ENCODE measurements at regions not wholly inside any gene's neighbourhood (a gene's known extent, or its start where the extent isn't known, plus 50 kb on each side); places are given as distances from the start of the nearest gene placed in this dataset.

GRCh38 chr18:60147323-60147722 lies 225.3 kb downstream of the MC4R start:
- H3K4me2 ChIP-seq (ENCODE audit: extremely low read depth, insufficient read depth, low read length): no peak overlapping the region
- no peak for TF ChIP-seq EZH2 (IDR thresholded peaks at IDR 0.05; ENCODE audit: low read length, missing control alignments)
- TF ChIP-seq, protein P1, sequence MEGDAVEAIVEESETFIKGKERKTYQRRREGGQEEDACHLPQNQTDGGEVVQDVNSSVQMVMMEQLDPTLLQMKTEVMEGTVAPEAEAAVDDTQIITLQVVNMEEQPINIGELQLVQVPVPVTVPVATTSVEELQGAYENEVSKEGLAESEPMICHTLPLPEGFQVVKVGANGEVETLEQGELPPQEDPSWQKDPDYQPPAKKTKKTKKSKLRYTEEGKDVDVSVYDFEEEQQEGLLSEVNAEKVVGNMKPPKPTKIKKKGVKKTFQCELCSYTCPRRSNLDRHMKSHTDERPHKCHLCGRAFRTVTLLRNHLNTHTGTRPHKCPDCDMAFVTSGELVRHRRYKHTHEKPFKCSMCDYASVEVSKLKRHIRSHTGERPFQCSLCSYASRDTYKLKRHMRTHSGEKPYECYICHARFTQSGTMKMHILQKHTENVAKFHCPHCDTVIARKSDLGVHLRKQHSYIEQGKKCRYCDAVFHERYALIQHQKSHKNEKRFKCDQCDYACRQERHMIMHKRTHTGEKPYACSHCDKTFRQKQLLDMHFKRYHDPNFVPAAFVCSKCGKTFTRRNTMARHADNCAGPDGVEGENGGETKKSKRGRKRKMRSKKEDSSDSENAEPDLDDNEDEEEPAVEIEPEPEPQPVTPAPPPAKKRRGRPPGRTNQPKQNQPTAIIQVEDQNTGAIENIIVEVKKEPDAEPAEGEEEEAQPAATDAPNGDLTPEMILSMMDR (conservative IDR thresholded peaks at IDR 0.05 in 1 of 2, IDR thresholded peaks at IDR 0.05 in 1 of 2; ENCODE audit: low read depth in 1 of 2, low read length in 2 of 2): no peak
- no peaks in the 10 kb centered on the region for H4K20me1 ChIP-seq (ENCODE audit: control insufficient read depth, extremely low read depth, insufficient read depth, low read length)
- no peak overlapping the region for H2AFZ ChIP-seq (ENCODE audit: low read length)
- DNase-seq (ENCODE audit: low read depth in 2 of 2): no peak
- H3K79me2 ChIP-seq (ENCODE audit: control insufficient read depth, insufficient read depth, low read length): no peaks in the 10 kb centered on the region
- H3K27me3 ChIP-seq (ENCODE audit: control insufficient read depth, insufficient read depth, low read length): no peaks in the 10 kb centered on the region
- H3K36me3 ChIP-seq (ENCODE audit: control insufficient read depth, insufficient read depth, low read length): no peaks in the 10 kb centered on the region
- no peaks in the 10 kb centered on the region for H3K4me1 ChIP-seq (ENCODE audit: control insufficient read depth, extremely low read depth, insufficient read depth, low read length)
- H3K27ac ChIP-seq (ENCODE audit: insufficient read depth, low read length): no peak overlapping the region
- no peak overlapping the region for H3K9ac ChIP-seq (ENCODE audit: insufficient read depth, low read length)
- no peak overlapping the region for H3K4me3 ChIP-seq (replicated peaks in 1 of 4; ENCODE audit: control extremely low read depth in 1 of 4, insufficient read depth in 1 of 4, low read depth in 3 of 4, low read length in 4 of 4)
- H3K9me3 ChIP-seq (ENCODE audit: control insufficient read depth, insufficient read depth, low read depth, low read length): no peaks in the 10 kb centered on the region

- H3K36me3 ChIP-seq (ENCODE audit: control insufficient read depth, insufficient read depth, low read length): no peaks in the 10 kb centered on the region
- no peak overlapping the region for H3K4me3 ChIP-seq (replicated peaks in 1 of 4; ENCODE audit: control extremely low read depth in 1 of 4, insufficient read depth in 1 of 4, low read depth in 3 of 4, low read length in 4 of 4)
- no peaks in the 10 kb centered on the region for H4K20me1 ChIP-seq (ENCODE audit: control insufficient read depth, extremely low read depth, insufficient read depth, low read length)
- no peak overlapping the region for H2AFZ ChIP-seq (ENCODE audit: low read length)
- H3K9ac ChIP-seq (ENCODE audit: insufficient read depth, low read length): no peak overlapping the region
- no peaks in the 10 kb centered on the region for H3K27me3 ChIP-seq (ENCODE audit: control insufficient read depth, insufficient read depth, low read length)
- no peak overlapping the region for H3K27ac ChIP-seq (ENCODE audit: insufficient read depth, low read length)
- TF ChIP-seq, protein P1 (conservative IDR thresholded peaks at IDR 0.05 in 1 of 2, IDR thresholded peaks at IDR 0.05 in 1 of 2; ENCODE audit: low read depth in 1 of 2, low read length in 2 of 2): no peak
- TF ChIP-seq EZH2 (IDR thresholded peaks at IDR 0.05; ENCODE audit: low read length, missing control alignments): no peak
- peak in 1 of 2 donors; percentile 29 for DNase-seq (ENCODE audit: low read depth in 2 of 2)
- H3K9me3 ChIP-seq (ENCODE audit: control insufficient read depth, insufficient read depth, low read depth, low read length): no peaks in the 10 kb centered on the region
- no peaks in the 10 kb centered on the region for H3K4me1 ChIP-seq (ENCODE audit: control insufficient read depth, extremely low read depth, insufficient read depth, low read length)
- H3K4me2 ChIP-seq (ENCODE audit: extremely low read depth, insufficient read depth, low read length): no peak overlapping the region
- no peaks in the 10 kb centered on the region for H3K79me2 ChIP-seq (ENCODE audit: control insufficient read depth, insufficient read depth, low read length)
These were observed 226.2 kb downstream of the MC4R start for GRCh38 chr18:60146220-60146960.

DNA sequence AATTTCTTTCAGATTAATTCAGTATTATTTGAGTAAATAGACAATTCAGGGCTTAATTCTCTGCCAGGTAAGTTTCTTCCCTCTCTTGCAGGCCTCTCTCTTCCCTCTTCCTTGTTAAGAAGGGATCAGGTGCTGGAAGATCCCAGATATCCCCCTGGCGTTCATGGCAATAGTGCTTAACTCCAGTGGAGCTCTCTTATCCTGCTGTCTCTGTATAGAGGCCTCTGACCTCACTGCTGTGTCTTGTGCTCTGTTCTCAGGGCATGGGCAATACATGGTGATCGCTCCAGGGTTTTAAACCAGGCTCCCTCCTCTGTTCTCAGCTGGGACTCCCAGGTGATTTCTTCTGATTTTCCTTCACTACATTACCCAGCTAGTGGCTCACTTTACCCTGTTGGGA lies 226.8 kb downstream of the MC4R start:
- no peaks in the 10 kb centered on the region for H3K4me1 ChIP-seq (ENCODE audit: control insufficient read depth, extremely low read depth, insufficient read depth, low read length)
- no peaks in the 10 kb centered on the region for H4K20me1 ChIP-seq (ENCODE audit: control insufficient read depth, extremely low read depth, insufficient read depth, low read length)
- H3K36me3 ChIP-seq (ENCODE audit: control insufficient read depth, insufficient read depth, low read length): no peaks in the 10 kb centered on the region
- no peak for DNase-seq (ENCODE audit: low read depth in 2 of 2)
- H3K4me2 ChIP-seq (ENCODE audit: extremely low read depth, insufficient read depth, low read length): no peak overlapping the region
- no peaks in the 10 kb centered on the region for H3K9me3 ChIP-seq (ENCODE audit: control insufficient read depth, insufficient read depth, low read depth, low read length)
- no peak overlapping the region for H3K27ac ChIP-seq (ENCODE audit: insufficient read depth, low read length)
- no peaks in the 10 kb centered on the region for H3K27me3 ChIP-seq (ENCODE audit: control insufficient read depth, insufficient read depth, low read length)
- H2AFZ ChIP-seq (ENCODE audit: low read length): no peak overlapping the region
- H3K4me3 ChIP-seq (replicated peaks in 1 of 4; ENCODE audit: control extremely low read depth in 1 of 4, insufficient read depth in 1 of 4, low read depth in 3 of 4, low read length in 4 of 4): no peak overlapping the region
- H3K9ac ChIP-seq (ENCODE audit: insufficient read depth, low read length): no peak overlapping the region
- H3K79me2 ChIP-seq (ENCODE audit: control insufficient read depth, insufficient read depth, low read length): no peaks in the 10 kb centered on the region
- TF ChIP-seq EZH2 (IDR thresholded peaks at IDR 0.05; ENCODE audit: low read length, missing control alignments): no peak
- TF ChIP-seq, protein P1 (conservative IDR thresholded peaks at IDR 0.05 in 1 of 2, IDR thresholded peaks at IDR 0.05 in 1 of 2; ENCODE audit: low read depth in 1 of 2, low read length in 2 of 2): no peak
